GM18867 (cell line): ENCODE measurements at regions not wholly inside any gene's neighbourhood (a gene's known extent, or its start where the extent isn't known, plus 50 kb on each side); places are given as distances from the start of the nearest gene placed in this dataset.

Source experiments
- ATAC-seq: cut with Tn5 transposase; IDR thresholded peaks from one replicate; pipeline ENCODE4 v1.9.1; 2021; ENCODE audit warnings: mild to moderate bottlenecking, moderate library complexity; ENCODE audit not compliant: unreplicated experiment

DNA sequence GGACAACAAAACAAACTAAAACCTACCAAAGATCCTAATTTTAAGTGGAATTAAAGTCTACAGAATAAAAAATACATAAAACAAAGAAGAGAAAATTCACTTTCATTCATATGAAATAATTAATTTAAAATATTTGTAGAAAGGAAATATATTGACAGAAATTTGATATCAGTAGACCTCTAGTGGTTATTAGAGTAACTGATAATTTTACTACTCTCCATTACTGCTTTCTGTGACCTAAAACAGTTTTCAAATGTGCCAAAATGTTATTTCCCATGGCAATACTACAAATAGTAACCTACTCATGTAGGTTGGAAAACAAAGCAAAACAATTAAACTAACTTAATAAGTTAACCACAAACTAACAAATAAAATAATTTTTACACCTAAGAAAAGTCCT, 147.1 kb downstream of the NOL4 start:
- no peak for ATAC-seq

GRCh38 chr18:34075963-34076860, 148.5 kb downstream of the NOL4 start:
- no peak for ATAC-seq

- ATAC-seq, result no peak
Measured at GRCh38 chr18:34061226-34061625, 163.5 kb downstream of the NOL4 start.

DNA sequence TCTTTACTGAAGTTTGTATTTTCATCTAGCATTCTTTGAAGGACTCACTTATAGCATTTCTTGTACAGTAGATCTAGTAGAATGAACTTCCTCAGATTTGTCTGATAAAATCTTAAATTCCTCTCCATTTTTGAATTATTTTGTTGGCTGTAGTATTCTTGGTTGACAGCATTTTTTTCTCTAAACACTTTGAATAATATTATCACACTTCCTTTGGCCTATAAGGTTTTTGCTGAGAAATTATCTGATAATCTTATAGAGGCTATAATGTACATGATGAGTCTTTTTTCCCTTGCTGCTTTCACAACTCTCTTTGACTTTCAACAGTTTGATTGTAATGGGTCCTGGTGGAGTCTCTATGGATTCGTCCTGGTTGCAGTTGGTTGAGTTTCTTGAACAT, 169.5 kb downstream of the NOL4 start:
- ATAC-seq, result no peak

GRCh38 chr18:34050661-34051060, 174.1 kb downstream of the NOL4 start:
- no peak for ATAC-seq

GRCh38 chr18:34049511-34049910, 175.2 kb downstream of the NOL4 start:
- no peak for ATAC-seq

- no peak for ATAC-seq
Measured at GRCh38 chr18:34048423-34048822, 176.3 kb downstream of the NOL4 start.

DNA sequence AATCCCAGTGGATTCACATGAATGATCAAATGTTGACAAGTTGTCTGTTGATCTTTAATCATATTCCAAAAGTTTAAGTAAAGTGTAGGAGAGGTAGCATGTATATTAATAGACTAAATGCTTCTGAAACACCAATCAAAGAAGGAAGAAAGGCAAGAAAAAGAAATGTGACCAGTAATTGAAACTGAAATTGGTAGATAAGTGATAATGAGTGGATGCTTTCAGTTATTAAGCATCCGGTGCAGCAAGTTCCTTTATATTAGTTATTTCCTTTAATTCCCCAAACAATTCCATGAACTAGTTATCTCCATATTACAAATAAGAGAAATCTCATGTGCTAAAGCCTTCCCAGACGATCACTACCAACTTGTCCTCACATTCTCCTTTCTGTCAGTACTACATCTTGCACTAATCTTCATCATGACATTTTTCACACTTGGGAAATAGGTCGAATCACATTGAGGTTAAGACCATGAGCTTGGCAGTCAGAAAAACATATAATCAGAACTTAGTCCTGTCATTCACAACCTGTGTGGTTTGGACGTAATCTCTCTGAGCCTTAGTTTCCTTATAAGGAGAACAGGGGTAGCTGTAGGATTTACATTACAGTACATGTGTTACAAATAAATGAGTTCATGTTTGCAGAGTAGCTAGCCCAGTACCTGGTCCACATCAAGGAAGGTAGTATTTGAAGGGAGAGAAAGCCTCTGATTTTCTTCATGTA, 182.1 kb downstream of the NOL4 start:
- ATAC-seq, result peak; percentile 52

- ATAC-seq, result no peak
Measured at GRCh38 chr18:34039611-34040010, 185.1 kb downstream of the NOL4 start.

GRCh38 chr18:34039201-34039600, 185.5 kb downstream of the NOL4 start:
- ATAC-seq, result peak; percentile 72

GRCh38 chr18:34038086-34038485, 186.6 kb downstream of the NOL4 start:
- ATAC-seq, result no peak

- peak; percentile 87 for ATAC-seq
Measured at GRCh38 chr18:34033968-34034367, 190.7 kb downstream of the NOL4 start.

DNA sequence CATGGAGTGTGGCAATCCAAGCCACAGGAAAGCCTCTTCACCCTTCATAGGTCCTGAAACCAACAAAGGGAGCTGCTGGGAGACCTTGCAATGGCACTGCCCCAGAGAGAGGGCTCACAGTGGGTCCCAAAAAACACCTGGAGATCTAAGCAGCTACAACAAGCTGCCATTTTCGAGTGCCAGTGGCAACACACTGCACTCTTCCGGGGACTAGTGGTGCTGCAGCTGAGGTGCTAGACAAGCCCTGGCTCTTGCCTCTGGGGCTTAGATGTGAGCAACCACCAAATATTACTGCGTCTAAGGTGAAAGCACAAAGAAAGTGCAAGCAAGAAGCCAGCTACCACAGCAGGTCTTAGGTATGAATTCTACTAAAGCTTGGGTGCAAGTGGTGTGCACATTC, 192.9 kb downstream of the NOL4 start:
- peak; percentile 61 for ATAC-seq

GRCh38 chr18:34028324-34028723, 196.4 kb downstream of the NOL4 start:
- no peak for ATAC-seq

GRCh38 chr18:34025191-34025801, 199.4 kb downstream of the NOL4 start:
- ATAC-seq, result no peak

DNA sequence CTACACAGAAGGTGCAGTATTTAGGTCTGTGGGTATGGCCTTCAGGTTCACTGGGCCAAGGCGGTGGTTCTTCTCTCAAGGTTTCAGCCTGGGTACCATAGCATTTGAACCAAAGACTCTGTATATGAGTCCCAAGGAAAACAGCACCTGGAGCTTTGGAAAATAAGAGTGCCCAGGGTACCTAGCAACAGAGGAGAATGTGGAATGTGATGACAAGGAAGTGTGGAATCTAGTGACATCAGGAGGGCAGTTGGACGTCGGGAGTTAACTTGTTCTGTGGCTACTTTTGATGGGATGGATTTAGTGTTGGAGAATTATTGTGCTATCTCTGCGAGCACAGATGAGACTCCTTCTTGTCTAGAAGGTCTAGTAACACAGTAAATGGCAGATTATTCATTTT, 201.2 kb downstream of the NOL4 start:
- no peak for ATAC-seq

DNA sequence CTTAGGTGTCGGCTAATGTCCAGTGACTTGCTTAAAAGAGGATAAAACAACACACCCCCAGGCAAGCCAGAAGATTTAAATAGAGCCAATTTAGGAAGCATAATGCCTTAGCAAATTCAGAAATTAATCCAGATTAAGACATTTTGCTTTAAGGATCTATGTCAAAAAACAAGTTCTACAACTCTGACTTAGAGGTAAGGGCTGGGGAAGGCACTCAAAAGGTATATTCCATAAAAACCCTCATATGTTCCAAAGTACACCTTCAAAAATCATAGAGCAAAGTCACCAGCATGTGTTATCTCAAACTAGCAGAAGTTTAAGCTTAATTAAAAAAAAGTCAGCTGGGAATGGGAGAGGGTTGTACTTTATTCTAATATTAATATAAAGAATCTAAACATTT, 206.4 kb downstream of the NOL4 start:
- no peak for ATAC-seq

DNA sequence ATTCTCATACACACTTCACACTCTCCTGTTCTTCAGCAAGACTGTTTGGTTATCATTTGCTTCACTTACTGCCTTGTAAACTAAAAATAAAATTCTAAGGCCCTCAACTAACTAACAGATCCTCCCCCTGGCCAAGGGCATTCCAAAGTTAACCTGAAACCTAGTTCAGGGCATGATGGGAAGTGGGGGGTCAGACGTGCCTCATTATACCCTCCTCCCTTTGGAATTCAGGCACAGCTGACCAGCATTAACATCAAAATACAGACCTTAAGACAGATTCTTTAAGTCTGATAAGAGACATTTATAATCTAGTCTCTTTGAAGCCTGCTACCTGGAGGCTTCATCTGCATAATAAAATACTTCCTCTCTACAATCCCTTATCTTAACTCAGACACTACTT, 221.0 kb downstream of the NOL4 start:
- no peak for ATAC-seq

DNA sequence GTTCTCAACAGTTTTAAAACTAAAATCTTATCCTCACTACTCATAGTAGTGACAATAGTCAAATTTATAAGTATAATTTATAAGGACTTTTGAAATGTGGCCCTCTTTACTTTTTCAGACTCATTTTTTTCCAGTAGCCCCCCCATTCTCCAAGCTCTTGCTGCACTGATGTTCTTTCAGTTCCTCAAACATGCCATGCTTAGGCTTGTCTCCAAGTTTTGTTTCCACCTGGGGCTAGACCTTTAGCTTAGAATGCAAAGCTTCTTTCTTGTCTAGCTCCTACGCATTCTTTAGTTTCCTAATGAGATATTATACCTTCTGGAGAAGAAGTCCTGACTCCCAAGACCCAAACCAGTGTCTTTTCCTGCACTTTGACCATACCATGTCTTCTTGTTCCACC, 222.6 kb downstream of the NOL4 start:
- ATAC-seq, result no peak

DNA sequence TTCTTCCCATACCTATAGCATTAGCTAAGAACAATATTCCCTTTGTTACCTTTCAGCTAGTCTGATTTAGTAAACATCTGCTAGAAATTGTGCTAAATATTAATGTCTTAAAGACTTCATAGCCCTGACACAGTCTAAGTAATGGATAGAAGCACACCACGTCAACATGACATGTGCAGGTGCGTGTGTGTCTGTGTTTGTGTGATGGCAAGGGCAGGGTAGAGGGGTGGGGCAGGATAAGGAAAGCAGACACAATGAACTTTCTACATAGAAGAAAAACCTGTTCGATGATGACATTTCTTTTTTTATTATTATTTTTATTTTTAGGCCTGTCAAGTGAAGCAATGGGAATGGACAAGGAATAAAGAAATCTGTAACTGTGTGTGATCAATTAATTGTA, 223.3 kb downstream of the NOL4 start:
- no peak for ATAC-seq

GRCh38 chr18:33987206-33987605, 237.5 kb downstream of the NOL4 start:
- ATAC-seq, result no peak

DNA sequence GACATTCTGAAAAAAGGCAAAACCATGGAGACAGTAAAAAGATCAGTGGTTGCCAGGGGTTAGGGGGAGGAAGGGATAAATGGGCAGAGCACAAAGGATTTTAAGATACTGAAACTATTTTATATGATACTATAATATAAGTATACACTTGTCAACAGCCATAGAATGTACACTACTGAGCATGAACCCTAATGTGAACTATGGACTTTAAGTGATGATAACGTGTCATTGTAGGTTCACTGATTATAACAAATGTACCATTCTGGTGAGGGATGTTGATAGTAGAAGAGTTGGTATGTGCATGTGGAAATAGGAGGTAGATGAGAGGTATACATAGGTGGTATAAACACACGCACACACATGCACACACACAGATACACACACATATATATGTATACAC, 241.6 kb downstream of the NOL4 start:
- no peak for ATAC-seq
